KMS-11 (cell line): ENCODE measurements at regions not wholly inside any gene's neighbourhood (a gene's known extent, or its start where the extent isn't known, plus 50 kb on each side); places are given as distances from the start of the nearest gene placed in this dataset.

ENCODE experiments used
- H2AFZ ChIP-seq: fragments of 200-600 bp; sonication (generic); 2 replicates; pipeline ENCODE4 v1.6.1; 2016; ENCODE audit warnings: antibody characterized with exemption, mixed run types, low read depth
- H3K27ac ChIP-seq: fragments of 200-600 bp; sonication (generic); 2 replicates; pipeline ENCODE4 v1.6.1; 2016; ENCODE audit warnings: mild to moderate bottlenecking, mixed run types
- H3K27me3 ChIP-seq: fragments of 200-600 bp; sonication (generic); 2 replicates; pipeline ENCODE4 v1.6.1; 2017; ENCODE audit warnings: mild to moderate bottlenecking, low read depth, mixed run types, moderate library complexity; ENCODE audit not compliant: insufficient read depth
- H3K36me3 ChIP-seq: fragments of 200-600 bp; sonication (generic); 2 replicates; pipeline ENCODE4 v1.6.1; 2017; ENCODE audit warnings: mild to moderate bottlenecking, mixed run types; ENCODE audit not compliant: insufficient read depth
- H3K4me1 ChIP-seq: fragments of 200-600 bp; sonication (generic); 2 replicates; pipeline ENCODE4 v1.6.1; 2016; ENCODE audit warnings: mild to moderate bottlenecking, low read depth, mixed run types; ENCODE audit not compliant: poor library complexity, severe bottlenecking
- H3K4me2 ChIP-seq: fragments of 200-600 bp; sonication (generic); 2 replicates; pipeline ENCODE4 v1.7.0; 2016; ENCODE audit warnings: mild to moderate bottlenecking, mixed run types
- H3K4me3 ChIP-seq: fragments of 200-600 bp; sonication (generic); IDR thresholded peaks from 2 replicates; pipeline ENCODE4 v1.6.1; 2017; ENCODE audit warnings: low read depth, low read length, mixed read lengths; ENCODE audit not compliant: insufficient read depth
- H3K79me2 ChIP-seq: fragments of 200-600 bp; sonication (generic); 2 replicates; pipeline ENCODE4 v1.6.1; 2016; ENCODE audit warnings: low read depth, mixed run types; ENCODE audit not compliant: insufficient read depth
- H3K9ac ChIP-seq: fragments of 200-600 bp; sonication (generic); 2 replicates; pipeline ENCODE4 v1.6.1; 2016; ENCODE audit warnings: mild to moderate bottlenecking, mixed run types
- H4K20me1 ChIP-seq: fragments of 200-600 bp; sonication (generic); 2 replicates; pipeline ENCODE4 v1.6.1; 2016; ENCODE audit warnings: mild to moderate bottlenecking, mixed run types; ENCODE audit not compliant: insufficient read depth
- TF ChIP-seq, protein P1 (sequence below): fragments of 200-600 bp; sonication (generic); conservative IDR thresholded peaks from 2 replicates; pipeline ENCODE4 v1.6.1; 2017; ENCODE audit warnings: low read depth, mild to moderate bottlenecking, antibody characterized with exemption, low read length, moderate library complexity, mixed read lengths

DNA sequence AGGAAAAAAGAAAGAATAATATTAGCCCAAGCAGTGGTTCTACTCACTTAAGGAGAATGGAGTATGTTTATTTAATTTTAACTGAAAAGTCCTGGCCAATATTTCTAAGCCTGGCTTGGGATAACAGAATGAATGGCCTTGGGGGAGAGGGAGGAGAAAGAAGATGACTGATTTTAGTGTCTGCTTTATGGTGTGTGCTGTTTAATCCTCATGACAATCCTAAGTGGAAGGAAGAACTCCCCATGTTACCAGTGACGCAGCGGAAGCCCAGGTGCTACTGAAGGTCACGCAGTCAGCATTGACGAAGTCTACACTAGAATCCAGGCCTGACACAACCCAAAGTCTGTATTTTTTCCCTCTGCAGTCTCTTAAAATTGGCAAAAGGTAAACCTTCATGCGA lies 50.5 kb downstream of the PALM2AKAP2 start:
- no peaks in the 10 kb centered on the region for H3K36me3 ChIP-seq
- H3K27me3 ChIP-seq = no peaks in the 10 kb centered on the region
- no peaks in the 10 kb centered on the region for H3K4me1 ChIP-seq
- no peak overlapping the region for H3K27ac ChIP-seq
- no peak overlapping the region for H3K9ac ChIP-seq
- H2AFZ ChIP-seq = no peak overlapping the region
- TF ChIP-seq, protein P1, sequence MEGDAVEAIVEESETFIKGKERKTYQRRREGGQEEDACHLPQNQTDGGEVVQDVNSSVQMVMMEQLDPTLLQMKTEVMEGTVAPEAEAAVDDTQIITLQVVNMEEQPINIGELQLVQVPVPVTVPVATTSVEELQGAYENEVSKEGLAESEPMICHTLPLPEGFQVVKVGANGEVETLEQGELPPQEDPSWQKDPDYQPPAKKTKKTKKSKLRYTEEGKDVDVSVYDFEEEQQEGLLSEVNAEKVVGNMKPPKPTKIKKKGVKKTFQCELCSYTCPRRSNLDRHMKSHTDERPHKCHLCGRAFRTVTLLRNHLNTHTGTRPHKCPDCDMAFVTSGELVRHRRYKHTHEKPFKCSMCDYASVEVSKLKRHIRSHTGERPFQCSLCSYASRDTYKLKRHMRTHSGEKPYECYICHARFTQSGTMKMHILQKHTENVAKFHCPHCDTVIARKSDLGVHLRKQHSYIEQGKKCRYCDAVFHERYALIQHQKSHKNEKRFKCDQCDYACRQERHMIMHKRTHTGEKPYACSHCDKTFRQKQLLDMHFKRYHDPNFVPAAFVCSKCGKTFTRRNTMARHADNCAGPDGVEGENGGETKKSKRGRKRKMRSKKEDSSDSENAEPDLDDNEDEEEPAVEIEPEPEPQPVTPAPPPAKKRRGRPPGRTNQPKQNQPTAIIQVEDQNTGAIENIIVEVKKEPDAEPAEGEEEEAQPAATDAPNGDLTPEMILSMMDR = no peak
- no peak overlapping the region for H3K4me3 ChIP-seq
- H4K20me1 ChIP-seq = no peaks in the 10 kb centered on the region
- no peaks in the 10 kb centered on the region for H3K79me2 ChIP-seq
- no peak overlapping the region for H3K4me2 ChIP-seq

DNA sequence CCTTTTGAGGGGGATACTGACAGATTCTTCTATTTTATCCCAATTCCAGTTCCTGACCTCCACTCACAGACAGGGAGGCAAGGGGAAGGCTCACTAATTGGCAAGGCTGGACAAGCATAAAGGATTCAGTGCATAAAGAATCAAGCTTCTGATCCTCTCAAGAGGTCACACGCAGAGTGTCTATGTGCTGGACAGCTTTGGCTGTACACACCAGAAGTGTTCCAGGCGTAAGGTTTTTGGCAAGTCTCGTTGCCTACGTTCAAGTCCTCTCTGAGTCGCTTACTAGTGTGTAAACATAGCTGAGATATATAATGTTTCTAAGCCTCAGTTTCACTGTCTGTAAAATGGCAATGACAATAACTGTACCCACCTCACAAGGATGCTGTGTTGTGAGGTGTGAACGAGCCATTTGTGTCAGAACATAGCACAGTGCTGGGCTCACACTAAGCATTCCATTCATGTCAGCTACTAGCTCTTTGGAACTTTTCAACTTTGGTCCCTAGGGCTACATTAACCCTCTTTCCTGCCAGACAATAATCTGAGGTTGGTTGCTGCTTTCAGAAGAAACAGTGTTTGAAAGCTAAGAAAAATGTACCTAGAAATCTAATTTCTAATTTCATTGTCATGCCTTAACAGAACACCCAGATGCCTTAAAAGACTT lies 52.1 kb downstream of the PALM2AKAP2 start:
- TF ChIP-seq, protein P1 = no peak
- H3K4me1 ChIP-seq = no peaks in the 10 kb centered on the region
- no peak overlapping the region for H2AFZ ChIP-seq
- no peaks in the 10 kb centered on the region for H3K79me2 ChIP-seq
- H3K9ac ChIP-seq = no peak overlapping the region
- H3K27me3 ChIP-seq = no peaks in the 10 kb centered on the region
- H3K4me3 ChIP-seq = no peak overlapping the region
- H3K4me2 ChIP-seq = no peak overlapping the region
- no peaks in the 10 kb centered on the region for H3K36me3 ChIP-seq
- no peak overlapping the region for H3K27ac ChIP-seq
- no peaks in the 10 kb centered on the region for H4K20me1 ChIP-seq

DNA sequence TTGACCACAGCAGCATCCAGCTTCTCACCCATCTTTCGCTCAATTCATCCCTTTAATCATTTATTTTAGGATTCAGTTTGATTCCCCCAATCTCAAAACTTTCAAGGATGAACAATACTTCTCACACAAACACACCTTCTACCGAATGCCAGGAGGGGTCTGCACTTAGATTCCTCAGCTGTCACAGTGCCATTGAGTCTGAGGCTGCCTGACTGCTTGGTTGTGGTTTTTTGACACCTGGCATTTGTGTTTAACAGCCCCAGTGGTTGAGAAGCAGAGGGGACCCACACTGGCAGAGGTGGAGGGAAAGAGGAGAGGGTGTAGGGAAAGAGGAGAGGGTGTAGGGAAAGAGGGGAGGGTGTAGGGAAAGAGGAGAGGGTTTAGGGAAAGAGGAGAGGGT lies 54.9 kb downstream of the PALM2AKAP2 start:
- Histone ChIP-seq H3K4me2 (no peak overlapping the region), H3K36me3 (no peaks in the 10 kb centered on the region), H2AFZ (no peak overlapping the region), H3K9ac (no peak overlapping the region), H3K27me3 (no peaks in the 10 kb centered on the region), H4K20me1 (no peaks in the 10 kb centered on the region), H3K27ac (no peak overlapping the region), H3K4me1 (no peaks in the 10 kb centered on the region), H3K4me3 (no peak overlapping the region), H3K79me2 (no peaks in the 10 kb centered on the region)
- TF ChIP-seq, protein P1 = no peak

DNA sequence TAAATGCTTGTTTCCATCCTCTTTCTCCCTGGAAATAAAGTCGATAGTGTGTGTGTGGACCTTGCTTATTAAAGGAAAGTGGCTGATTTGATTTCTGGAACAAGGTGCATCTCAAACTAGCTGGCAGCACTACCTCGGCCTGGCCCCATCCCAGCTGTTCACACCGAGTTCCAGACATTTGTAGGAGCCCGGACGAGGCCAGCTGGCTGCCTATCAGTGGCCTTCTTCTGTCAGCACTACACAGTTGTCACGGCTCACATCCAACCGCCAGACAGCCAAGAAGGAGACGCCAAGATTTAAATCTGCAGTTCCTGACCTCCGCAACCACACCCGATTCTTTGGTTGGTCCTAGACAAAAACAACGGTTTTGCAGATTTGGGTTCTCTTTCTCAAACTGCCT lies 63.6 kb downstream of the PALM2AKAP2 start:
- Histone ChIP-seq H3K27me3 (no peaks in the 10 kb centered on the region), H3K27ac (no peak overlapping the region), H3K79me2 (no peaks in the 10 kb centered on the region), H4K20me1 (no peaks in the 10 kb centered on the region), H3K9ac (no peak overlapping the region), H3K36me3 (no peaks in the 10 kb centered on the region), H3K4me3 (no peak overlapping the region), H3K4me1 (no peaks in the 10 kb centered on the region), H2AFZ (no peak overlapping the region), H3K4me2 (no peak overlapping the region)
- TF ChIP-seq, protein P1 = no peak
